Prostate gland (tissue), 2 donors: ENCODE measurements at regions not wholly inside any gene's neighbourhood (a gene's known extent, or its start where the extent isn't known, plus 50 kb on each side); places are given as distances from the start of the nearest gene placed in this dataset.

ENCODE experiments used
- POLR2A ChIP-seq: fragments of 450-650 bp; IDR thresholded peaks from one replicate; pipeline ENCODE4 v1.6.1; 2016; ENCODE audit warnings: antibody characterized with exemption, mild to moderate bottlenecking
- POLR2AphosphoS5 ChIP-seq: sonication (generic); formaldehyde crosslinking; IDR thresholded peaks from one replicate; pipeline ENCODE4 v1.6.1; 2017; ENCODE audit warnings: antibody characterized with exemption
- TF ChIP-seq, protein P1 (sequence below), 4 experiments: fragments of 200-600 bp in 2 of 4; fragments of 450-650 bp in 2 of 4; sonication (generic) in 2 of 4; IDR thresholded peaks; 1 replicate in 3 of 4; 2 replicates in 1 of 4; pipeline ENCODE4 v1.5.1; 2016 to 2019; ENCODE audit warnings: antibody characterized with exemption in 4 of 4, mild to moderate bottlenecking in 2 of 4, moderate library complexity in 2 of 4

DNA sequence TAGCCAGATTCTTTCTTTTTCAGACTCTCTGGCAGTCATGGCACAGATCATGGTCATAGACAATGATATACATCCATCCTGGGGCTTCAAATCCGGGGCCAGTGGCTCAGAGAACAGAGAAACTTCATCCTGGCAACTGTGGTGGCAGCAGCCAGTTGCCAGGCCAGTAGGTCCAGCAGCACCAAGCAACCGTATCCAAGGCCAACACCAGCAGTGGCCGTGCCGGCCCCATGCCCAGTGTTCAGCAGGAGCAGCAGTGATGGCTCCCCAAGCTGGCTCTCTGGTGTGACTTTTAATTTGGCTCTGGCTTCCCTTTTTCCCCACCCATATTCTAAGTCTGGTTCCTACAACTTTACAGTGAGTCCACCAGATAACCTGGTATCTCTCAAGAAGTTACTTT is 300.5 kb downstream of the DEPDC1B start:
- TF ChIP-seq, protein P1, sequence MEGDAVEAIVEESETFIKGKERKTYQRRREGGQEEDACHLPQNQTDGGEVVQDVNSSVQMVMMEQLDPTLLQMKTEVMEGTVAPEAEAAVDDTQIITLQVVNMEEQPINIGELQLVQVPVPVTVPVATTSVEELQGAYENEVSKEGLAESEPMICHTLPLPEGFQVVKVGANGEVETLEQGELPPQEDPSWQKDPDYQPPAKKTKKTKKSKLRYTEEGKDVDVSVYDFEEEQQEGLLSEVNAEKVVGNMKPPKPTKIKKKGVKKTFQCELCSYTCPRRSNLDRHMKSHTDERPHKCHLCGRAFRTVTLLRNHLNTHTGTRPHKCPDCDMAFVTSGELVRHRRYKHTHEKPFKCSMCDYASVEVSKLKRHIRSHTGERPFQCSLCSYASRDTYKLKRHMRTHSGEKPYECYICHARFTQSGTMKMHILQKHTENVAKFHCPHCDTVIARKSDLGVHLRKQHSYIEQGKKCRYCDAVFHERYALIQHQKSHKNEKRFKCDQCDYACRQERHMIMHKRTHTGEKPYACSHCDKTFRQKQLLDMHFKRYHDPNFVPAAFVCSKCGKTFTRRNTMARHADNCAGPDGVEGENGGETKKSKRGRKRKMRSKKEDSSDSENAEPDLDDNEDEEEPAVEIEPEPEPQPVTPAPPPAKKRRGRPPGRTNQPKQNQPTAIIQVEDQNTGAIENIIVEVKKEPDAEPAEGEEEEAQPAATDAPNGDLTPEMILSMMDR (IDR thresholded peaks at IDR 0.05) = no peak
- TF ChIP-seq POLR2AphosphoS5 (no peak), POLR2A (no peak)
